NT2/D1 (cell line): ENCODE measurements at regions not wholly inside any gene's neighbourhood (a gene's known extent, or its start where the extent isn't known, plus 50 kb on each side); places are given as distances from the start of the nearest gene placed in this dataset.

Source experiments
- SUZ12 ChIP-seq: IDR thresholded peaks from 2 replicates; pipeline ENCODE4 v1.6.1; 2011; ENCODE audit not compliant: insufficient read length, insufficient read depth; ENCODE audit errors: extremely low read depth
- YY1 ChIP-seq: IDR thresholded peaks from 2 replicates; pipeline ENCODE4 v1.6.1; 2011; ENCODE audit not compliant: insufficient read length, insufficient read depth
- ZNF274 ChIP-seq: IDR thresholded peaks from 2 replicates; pipeline ENCODE4 v1.6.1; 2011; ENCODE audit warnings: mild to moderate bottlenecking, low read depth, low read length

GRCh38 chr3:4222574-4223175 lies 80.5 kb upstream of the SETMAR start:
- TF ChIP-seq YY1 (no peak), SUZ12 (no peak), ZNF274 (no peak)
